GM11168 (cell line): ENCODE measurements at regions not wholly inside any gene's neighbourhood (a gene's known extent, or its start where the extent isn't known, plus 50 kb on each side); places are given as distances from the start of the nearest gene placed in this dataset.

Experiments
- in situ Hi-C: fragments of 300-500 bp; cut with MboI; formaldehyde crosslinking; loops from one replicate; pipeline ENCODE4 v1.12.0; 2022; ENCODE audit warnings: low sequenced_read_pairs; ENCODE audit not compliant: unreplicated experiment

DNA sequence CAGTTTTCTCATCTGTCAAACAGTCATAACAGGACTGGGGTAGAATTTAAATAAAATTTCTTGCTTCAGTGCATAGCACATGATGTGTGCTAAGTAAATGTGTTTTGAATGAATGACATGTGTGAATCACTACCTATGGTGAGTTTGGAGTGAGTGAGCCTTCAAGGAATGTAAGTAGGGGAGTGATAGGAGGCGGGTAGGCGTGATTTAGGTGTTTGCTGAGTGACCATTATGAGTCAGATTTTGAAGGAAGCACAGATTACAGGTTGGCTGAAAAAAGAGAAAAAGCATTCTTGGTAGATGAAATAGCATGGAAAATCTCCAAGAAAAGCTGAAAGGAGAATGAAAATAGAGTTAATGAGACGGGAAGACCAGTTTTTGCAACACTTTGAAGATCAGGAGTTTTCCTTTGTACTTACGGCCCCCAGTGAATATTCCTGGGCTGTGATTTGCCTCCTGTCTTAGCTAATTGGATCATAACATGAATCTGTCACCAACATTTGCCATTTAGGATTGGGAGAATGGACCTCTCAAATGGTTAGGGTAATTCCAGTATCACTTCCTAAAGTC, 136.9 kb upstream of the GATA6 start:
- in situ Hi-C loops = no loop called here

DNA sequence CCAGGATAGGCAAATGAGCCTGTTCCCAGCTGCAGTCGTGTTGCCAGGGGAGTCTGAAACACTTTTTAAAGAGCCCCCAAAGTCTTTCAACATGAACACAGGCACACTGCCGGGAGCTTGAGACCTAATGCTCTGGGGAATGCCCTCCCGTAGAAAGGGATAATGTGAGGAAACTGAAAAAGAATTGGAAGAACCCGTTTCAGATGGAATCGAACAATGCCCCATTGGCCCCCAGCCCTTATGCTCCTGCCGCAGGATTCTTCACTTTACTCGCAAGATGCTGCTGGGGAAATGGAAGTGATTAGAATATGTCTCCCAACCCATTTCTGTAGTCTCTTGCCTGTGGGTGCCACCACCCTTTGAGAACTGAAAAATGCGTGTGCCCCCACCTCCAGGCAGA, 136.3 kb upstream of the GATA6 start:
- in situ Hi-C loops = no loop called here

DNA sequence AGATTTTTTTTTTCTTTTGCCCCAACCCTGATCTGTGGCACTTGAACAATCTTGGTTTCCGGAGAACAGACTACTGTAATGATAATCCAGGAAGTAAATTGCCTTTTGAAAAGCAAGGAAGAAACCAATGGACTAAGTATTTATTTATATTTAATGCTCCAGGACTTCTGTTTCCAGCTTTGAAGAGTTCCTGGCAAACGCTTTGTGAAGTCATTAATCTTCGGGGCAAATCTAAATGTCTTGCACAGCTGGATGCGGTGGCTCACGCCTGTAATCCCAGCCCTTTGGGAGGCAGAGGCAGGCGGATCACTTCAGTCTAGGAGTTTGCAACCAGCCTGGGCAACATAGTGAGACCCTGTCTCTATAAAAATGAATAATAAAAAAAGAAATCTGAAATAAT, 135.1 kb upstream of the GATA6 start:
- in situ Hi-C loops = no loop called here

DNA sequence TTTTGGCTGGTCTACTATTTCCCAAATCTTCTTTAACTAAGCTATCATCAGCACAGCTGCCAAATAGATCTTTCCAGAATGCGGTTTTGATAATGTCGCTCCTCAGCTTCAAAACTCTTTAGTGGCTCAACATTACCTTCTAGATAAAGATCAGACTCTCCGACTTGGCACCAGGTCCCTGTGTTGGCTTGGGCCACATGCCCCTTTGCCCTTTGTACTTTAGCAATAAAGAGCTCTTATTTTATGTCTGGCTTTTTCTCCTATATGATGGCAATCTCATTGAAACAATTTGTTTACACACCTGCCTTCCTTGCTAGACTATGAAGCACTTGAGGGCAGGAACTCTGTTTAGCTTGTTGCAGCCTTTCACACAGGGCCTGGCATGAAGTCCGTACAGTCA, 128.9 kb upstream of the GATA6 start:
- in situ Hi-C loops = no loop called here

DNA sequence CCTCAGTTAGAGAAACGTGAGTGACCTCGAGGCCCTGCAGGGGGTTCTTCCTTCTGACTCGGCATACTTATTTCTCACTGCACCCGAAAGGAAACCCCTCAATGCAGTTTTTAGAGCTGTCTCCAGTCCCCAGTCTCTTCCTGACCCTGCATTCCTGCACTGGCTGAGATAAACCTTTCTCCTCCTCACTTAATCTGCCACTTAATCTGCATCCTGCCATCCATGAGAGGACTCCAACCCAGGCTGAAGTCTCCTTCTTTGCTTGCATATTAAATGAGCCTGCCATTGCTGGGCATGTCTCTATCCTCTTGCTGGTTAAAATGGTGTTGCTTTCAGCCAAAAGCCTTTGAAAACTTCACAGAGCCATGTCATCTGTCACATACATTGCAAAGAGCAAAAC, 125.6 kb upstream of the GATA6 start:
- in situ Hi-C loops = no loop called here

DNA sequence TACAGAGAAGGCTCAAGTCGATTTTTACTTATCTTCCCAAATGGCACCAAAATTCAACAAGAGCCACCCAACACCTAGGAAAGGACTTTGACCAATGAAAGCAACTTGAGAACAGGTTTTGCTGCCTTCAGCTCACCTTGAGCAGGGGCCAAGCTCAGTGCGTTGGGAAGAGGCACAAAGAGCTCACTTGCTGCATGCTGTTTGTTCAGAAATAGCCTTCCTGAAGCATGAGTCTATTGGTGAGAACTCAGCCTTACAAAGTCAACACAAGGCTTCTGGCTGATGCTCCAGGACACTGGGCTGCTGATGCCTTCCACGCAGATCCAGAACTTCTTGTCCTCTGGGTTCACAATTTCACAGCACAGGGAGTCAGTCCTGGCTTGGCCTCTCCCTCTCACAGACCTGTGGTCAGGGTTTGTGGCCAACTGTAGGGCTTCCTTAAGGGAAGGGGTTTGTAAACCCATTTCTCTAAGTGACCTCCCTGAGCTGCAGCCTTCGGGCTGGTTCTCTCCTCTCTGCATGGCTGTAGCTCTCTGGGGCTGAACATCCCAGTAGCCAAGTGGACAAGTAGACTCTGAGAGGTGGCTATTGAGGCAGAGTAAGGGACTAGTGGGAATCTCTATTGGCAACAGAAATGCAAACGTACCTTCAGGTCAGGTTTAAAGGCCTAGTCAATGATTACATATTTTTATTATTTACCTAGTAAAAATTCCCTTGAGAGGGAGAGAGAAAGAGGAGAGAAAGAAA, 124.7 kb upstream of the GATA6 start:
- in situ Hi-C loops = no loop called here

DNA sequence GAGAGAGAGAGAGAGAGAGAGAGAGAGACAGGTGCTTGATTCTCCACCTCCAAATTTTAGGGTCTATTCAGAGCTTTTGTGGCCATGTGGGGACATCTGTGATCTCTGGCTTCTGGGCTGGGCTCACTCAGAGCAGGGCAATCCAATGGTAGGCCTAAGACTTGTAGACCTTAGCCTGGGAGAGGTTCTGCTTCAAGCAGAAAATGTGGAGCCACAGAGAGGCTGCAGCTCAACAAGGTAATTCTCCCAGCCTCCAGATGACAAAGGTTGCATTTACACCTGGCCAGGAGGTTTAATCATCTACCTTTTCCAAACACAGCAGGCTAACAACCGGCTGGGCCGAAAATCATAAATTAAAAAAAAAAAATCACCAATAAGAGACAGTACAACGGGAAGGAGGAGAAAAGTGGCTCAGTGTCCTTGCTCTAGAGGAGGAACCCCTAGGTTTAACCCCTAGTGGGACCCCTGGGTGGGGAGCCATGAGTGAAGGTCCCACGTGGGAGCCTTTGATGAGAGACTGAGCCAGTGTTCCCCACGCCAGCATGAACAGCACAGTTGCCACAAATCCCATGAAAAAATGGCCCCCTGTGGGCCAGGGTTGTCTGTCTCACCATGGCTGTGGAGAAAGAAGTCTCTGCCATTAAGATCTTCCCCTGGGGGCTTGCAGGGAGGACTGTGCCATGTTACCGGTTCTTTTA, 124.0 kb upstream of the GATA6 start:
- in situ Hi-C loops = no loop called here

DNA sequence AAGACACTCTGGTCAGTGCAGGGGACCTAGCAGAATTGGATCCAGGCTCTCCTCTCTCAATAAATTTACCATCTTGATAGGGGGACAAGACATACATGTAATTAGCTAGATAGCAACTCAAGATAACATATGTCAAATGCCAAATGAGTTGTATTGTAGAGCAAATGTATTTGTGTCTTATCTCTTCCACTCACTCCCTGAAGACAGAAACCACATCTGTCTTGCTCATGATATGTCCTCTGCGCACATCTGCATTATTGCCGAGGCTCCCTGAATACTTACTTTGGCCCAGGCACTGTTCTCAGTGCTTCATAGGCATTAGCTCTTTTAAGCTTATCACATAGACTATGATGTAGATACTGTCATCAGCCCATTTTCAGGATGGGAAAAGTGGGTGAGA, 122.9 kb upstream of the GATA6 start:
- in situ Hi-C loops = no loop called here

DNA sequence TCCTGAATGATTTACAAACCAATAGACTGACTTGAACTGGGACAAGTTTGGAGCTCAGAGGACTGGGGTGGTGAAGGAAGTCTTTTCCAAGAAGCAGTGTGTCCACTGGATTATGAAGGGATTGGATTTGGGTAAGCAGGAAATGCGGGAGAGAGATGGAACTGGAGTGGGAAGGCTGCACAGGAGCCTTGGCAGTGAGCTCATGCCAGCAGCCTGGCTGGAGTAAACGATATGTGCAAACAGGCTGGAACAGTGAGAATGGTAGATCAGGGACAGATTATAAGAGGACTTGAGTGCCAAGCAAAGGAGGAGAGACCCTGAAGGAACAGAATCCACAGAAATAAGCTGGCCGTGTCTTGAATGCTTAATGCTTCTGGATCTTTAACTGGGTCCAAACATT, 121.9 kb upstream of the GATA6 start:
- in situ Hi-C loops = no loop called here

DNA sequence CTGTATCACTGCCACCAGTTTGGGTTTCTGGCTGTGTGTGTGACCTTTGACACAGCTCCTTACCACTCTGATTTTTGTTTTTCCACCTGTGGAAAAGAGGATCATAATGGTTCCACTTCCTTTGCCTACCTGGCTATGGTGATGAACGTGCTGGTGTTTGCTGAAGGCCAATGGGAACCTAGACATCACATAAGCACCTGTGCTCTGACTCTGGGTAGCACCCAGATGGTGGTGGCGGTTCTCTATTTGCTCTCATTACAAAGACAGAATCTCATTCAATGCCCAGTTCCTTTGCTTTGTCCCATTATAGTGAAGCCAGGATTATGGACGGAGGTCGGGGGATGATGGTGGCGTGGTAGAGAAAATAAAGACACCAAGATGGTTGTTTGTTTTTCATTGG, 121.2 kb upstream of the GATA6 start:
- in situ Hi-C loops = no loop called here

DNA sequence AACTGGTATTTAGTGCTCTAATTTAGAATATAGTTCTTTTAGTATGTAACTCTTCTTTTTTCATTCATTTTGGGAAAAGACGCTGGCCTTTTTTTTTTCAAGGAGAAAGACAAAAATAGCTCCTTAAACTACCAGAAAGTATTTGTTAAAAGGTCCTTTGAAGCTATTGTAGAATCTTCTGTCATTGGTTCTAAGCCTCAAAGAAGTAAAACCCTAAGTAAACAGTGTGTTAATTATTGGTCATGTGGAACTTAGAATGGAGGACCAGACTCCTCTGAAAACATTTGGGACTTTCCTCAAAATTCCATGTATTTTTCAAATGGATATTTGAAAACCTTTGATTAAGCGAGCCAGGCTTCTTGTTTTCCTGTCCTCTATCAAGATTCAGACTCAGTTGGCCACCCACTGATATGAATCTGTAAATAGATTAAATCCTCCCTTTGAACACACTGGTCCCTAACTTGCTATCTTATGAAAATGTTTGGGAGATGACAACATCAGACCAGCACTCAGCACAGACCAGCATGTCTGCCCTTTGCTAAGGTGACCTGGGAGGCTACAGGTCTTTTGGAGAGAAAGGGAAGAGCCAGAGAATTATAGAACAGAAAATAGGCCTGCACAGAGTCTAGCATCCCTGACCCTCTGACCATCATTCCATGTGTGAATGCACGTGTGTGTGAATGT, 120.3 kb upstream of the GATA6 start:
- in situ Hi-C loops = no loop called here

DNA sequence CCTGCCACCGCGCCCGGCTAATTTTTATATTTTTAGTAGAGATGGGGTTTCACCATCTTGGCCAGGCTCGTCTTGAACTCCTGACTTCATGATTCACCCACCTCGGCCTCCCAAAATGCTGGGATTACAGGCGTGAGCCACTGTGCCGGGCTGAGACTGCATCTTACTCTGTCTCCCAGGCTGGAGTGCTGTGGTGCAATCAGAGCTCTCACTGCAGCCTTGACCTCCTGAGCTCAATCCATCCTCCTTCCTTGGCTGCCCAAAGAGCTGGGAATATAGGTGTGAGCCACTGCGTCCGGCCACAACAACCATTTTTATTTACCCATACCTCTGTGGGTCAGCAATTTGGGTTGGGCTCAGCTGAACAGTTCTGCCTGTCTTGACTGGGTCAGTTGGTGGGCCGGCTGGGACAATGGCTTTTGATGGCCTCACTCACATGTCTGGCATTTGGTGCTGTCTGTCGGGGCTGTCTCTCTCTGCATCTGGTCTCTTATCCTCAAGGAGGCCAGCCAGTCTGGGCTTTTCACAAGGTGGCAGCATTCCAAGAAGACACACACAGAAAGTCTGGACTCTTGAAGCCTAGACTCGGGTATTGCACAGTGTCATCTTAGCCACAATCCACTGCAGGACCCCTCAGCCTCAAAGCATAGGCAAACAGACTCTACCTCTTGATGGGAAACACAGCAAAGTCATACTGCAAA, 116.8 kb upstream of the GATA6 start:
- in situ Hi-C loops = no loop called here

DNA sequence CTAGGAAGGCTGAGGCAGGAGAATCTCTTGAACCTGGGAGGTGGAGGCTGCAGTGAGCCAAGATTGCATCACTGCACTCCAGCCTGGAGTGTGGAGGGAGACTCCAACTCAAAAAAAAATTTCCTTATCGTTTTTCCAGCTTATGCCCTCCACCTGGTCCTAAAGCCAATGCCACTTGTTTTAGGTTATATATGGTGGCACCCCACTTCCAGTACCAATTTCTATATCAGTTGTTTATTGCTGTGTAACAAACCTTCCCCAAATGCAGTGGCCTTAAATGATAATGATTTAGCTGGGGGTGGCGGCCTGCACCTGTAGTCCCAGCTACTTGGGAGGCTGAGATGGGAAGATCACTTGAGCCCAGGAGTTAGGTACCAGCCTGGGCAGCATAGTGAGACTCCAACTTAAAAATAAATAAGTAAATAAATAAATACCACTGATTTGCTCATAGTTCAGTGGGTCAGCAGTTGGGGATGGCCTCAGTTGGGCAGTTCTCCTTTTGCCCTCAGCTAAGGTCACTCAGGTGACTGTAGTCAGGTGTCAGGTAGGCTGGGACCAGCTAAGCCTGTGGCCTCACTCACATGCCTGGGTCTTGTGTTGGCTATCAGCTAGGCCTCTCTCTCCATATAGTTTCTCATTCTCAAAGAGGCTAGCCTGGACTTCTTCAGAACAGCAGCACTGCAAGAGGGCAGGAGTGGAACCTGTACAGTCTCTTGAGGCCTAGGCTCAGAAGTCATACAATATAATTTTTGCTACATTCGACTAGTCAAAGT, 113.7 kb upstream of the GATA6 start:
- in situ Hi-C loops = no loop called here

DNA sequence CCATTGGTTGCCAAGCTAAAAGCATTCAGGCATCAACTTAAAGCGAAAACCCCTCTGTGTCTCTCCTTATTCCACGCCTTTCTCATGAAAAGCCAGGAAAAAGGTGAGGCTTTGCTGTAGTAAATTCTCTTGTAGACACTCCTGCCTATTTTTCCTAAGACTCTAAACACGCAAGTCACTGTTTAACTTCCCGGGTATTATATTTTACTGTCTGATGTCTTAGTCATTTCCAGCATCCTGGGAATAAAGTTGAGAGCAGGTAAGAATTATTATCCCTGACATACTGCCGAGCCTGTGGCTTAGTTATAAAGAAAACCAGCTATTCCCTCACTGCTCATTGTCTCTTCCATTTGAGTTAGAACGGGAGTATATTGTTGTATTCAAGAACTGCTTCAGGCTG, 112.4 kb upstream of the GATA6 start:
- in situ Hi-C loops = no loop called here

DNA sequence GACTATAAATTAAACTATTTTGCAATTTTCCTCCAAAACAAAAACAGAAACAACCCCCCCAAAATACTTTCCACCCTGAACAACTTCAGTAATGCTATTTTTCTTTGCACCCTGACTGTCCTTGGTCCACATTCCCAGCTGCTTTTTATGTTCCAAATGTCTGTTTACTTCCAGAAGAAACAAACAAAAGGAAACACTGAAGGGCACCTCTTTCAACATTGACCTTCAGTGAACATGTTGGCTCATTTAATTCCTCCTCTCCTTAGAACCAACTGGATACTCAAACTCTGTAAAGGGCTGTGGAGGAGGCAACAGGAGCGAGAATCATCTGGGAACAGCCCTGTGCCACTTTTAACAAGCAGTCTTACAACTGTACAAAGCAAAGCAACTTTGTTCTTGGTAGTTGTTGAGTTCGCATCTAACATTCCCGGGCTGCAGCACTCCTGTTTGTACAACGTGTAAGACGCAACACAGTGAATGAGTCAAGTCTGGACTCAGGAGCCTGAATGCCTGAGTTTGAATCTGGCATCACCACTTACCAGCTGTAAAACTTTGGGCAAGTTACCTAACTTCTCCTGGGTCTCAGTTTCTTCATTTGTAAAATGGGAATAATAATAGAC, 111.4 kb upstream of the GATA6 start:
- in situ Hi-C loops = no loop called here

DNA sequence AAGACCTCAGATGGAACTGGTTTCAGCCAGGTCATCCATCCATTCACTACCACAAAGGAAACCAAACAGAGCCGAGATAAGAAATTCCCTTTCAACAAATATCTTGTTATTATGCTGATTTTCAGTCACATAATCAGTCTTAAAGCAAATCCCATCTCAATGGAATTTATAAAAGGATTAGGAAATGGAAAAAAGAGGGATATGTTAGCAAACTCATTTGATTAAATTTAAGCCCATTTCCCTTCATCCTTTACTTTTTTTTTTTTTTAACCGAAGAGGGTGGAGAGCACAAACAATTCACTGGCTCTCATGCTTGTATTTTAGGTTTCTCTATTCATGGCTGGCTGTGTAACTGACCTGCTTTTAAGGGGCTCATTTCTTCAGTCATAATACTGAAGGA, 109.0 kb upstream of the GATA6 start:
- in situ Hi-C loops = no loop called here

DNA sequence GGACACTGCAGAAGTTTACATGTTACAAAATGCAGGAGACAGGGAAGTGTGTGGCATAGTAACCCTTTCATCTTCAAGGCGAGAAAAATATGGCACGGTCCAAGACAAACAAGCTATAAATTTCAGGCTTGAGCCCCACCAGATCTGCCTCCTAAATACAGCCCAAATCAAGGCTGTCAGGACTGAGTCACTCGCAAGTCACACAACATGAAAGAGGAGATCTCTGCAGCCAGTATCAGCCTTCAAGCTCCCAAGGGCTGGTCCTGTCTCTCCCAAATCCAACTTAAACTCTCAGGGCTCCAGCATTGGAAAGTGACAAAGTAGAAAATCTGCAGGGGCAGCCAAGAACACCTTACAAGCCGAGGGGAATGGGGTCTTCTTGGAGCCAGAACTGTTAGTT, 106.3 kb upstream of the GATA6 start:
- in situ Hi-C loops = no loop called here

DNA sequence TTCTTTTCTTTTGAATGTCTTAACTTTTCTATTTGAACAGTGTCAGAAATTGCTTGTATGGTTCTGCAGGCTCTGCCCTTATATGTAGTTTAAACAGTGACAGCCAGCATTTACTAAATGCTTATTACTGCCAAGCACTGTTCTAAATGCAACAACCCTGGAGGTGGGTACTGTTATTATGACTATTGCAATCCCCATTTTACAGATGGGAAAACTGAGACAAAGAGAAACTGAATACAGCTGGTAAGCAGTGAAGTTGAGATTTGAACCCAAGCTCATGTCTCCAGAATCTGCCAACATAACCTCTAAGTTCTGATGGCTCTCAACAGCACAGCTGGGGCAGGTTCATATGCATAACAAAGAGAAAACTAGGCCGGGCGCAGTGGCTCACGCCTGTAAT, 105.7 kb upstream of the GATA6 start:
- in situ Hi-C loops = no loop called here

DNA sequence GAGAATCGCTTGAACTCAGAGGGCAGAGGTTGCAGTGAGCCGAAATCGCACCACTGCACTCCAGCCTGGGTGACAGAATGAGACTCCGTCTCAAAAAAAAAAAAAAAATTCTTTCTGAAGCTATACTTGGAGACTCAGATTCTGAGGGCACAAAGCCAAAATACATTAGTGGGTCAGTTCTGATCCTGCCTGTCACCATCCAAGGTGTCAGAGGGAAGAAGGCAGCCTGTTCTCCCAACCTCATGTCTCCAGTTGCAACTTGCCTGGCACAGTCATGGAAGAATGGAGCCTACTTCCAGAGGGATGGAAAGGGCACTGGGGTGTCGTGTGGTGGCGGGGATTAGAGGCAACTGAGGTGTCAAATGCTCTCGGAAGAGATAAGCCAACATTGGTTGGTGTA, 104.8 kb upstream of the GATA6 start:
- in situ Hi-C loops = no loop called here

DNA sequence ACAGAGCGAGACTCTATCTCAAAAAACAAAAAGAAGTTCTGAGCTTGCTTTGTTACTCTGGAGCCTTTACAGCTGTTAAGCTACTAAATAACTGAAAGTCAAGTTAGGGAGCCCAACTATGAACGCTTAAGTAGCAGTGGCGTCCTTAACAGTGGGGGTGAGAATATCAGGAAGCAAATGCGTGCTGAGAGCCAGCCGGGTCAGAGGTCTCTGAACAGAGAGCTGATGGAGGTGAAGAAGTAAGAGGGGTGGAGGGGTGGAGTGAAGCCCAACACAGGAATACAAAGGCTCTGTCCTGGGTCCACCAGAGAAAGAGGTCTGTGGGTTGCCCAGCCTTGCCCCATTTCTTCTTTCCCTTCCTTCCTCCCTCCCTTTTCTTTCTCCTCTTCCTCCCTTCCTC, 104.1 kb upstream of the GATA6 start:
- in situ Hi-C loops = no loop called here
